NT2/D1 (cell line): ENCODE measurements at regions not wholly inside any gene's neighbourhood (a gene's known extent, or its start where the extent isn't known, plus 50 kb on each side); places are given as distances from the start of the nearest gene placed in this dataset.

Source experiments
- SUZ12 ChIP-seq: IDR thresholded peaks from 2 replicates; pipeline ENCODE4 v1.6.1; 2011; ENCODE audit not compliant: insufficient read length, insufficient read depth; ENCODE audit errors: extremely low read depth
- ZNF274 ChIP-seq: IDR thresholded peaks from 2 replicates; pipeline ENCODE4 v1.6.1; 2011; ENCODE audit warnings: mild to moderate bottlenecking, low read depth, low read length

DNA sequence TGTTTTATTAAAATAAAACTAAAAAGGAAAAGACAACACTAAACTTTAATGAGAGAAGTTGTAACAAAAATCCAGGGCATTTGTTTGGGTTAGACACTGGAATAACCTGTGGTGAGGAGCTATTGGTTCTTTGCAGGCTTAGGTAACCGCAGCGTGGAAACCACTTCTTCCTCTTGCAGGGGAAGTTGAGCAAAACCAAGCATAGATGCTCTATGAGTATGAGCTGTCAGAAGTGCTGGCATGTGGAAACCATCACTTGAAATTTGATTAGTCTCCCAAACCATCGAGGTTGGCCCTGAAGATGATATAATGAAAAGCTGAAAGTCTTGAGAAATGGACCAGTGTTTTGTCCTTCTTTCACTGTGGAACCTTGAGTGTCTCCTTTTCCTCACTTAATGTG is 127.1 kb upstream of the RBMS3 start:
- no peak for TF ChIP-seq ZNF274
- no peak for TF ChIP-seq SUZ12
